Astrocyte of the spinal cord (primary cell): ENCODE measurements at regions not wholly inside any gene's neighbourhood (a gene's known extent, or its start where the extent isn't known, plus 50 kb on each side); places are given as distances from the start of the nearest gene placed in this dataset.

Source experiments
- DNase-seq: peaks from one replicate; pipeline ENCODE4 v3.0.0; 2011; ENCODE audit warnings: low read depth, low spot score
- H3K4me3 ChIP-seq: 2 replicates; pipeline ENCODE4 v1.5.1; 2011; ENCODE audit warnings: low read depth, mild to moderate bottlenecking, low read length, moderate library complexity
- in situ Hi-C: cut with HindIII; loops from 2 replicates; pipeline ENCODE4 v1.10.0; 2017; ENCODE audit warnings: low sequenced_read_pairs
- TF ChIP-seq, protein P1 (sequence below): IDR thresholded peaks from 2 replicates; pipeline ENCODE4 v1.5.1; 2012; ENCODE audit warnings: low read depth, mild to moderate bottlenecking, low read length, inconsistent platforms

DNA sequence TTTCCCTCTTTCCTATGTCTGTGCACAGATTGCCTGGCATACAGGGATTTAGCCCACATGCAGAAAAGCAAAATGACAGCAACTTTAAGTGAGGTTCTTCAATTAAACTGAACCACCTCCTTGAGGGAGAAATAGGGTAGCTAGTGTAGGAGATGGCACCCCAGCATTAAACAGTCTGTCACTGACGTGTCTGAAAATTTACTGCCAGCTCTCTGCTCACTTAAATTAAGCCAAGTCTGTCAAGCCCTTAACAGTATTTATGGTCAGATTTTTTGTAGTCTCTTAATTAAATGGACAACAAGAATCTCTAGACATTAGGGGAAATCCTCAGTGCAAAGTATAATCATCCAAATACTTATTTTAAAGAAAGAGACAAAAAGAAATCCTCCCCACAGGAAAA lies 696.5 kb upstream of the PTBP2 start:
- in situ Hi-C loops, result no loop called here
- DNase-seq, result no peak
- TF ChIP-seq, protein P1, sequence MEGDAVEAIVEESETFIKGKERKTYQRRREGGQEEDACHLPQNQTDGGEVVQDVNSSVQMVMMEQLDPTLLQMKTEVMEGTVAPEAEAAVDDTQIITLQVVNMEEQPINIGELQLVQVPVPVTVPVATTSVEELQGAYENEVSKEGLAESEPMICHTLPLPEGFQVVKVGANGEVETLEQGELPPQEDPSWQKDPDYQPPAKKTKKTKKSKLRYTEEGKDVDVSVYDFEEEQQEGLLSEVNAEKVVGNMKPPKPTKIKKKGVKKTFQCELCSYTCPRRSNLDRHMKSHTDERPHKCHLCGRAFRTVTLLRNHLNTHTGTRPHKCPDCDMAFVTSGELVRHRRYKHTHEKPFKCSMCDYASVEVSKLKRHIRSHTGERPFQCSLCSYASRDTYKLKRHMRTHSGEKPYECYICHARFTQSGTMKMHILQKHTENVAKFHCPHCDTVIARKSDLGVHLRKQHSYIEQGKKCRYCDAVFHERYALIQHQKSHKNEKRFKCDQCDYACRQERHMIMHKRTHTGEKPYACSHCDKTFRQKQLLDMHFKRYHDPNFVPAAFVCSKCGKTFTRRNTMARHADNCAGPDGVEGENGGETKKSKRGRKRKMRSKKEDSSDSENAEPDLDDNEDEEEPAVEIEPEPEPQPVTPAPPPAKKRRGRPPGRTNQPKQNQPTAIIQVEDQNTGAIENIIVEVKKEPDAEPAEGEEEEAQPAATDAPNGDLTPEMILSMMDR, result no peak

DNA sequence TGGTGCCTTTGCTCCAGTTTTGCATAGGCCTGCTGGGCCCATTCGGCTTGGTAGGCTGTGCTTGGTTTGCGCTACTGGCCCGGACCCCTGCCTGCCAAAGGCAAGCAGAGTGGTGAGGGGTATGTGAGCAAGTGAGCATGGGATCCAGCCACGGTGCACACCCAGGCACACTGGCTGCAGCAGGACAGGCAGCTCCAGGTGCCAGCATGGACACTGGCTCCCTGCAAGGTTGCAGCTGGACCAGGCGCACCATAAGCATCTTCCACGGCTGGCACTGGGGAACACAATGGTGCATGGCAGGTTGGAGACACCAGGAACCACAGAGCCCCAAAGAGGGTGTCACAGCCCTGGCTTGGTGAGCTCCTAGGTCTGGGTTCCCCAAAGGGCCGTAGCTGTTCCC lies 693.5 kb upstream of the PTBP2 start:
- no peak for DNase-seq
- in situ Hi-C loops, result no loop called here
- TF ChIP-seq, protein P1, result no peak
- no peak overlapping the region for H3K4me3 ChIP-seq

More for the DNA sequence above, 696.5 kb upstream of the PTBP2 start:
- H3K4me3 ChIP-seq, result no peak overlapping the region

DNA sequence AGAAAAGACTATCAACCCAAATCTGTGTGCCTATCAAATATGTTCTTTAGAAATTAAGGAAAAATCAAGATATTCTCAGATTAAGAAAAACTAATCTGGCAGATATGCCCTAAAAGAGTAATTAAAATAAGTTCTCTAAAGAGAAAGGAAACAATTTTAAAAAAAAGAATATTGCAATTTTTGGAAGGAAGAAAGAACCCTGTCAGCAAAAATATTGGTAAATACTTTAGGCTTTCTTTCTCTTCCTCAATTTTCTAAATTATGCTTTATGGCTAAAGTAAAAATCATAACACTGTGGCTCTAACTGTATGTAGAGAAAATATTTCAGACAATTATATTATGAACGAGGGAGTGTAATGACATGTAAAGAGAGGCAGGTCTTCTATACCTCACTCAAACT lies 691.3 kb upstream of the PTBP2 start:
- in situ Hi-C loops, result no loop called here
- TF ChIP-seq, protein P1, result no peak
- no peak for DNase-seq
- H3K4me3 ChIP-seq, result no peak overlapping the region

DNA sequence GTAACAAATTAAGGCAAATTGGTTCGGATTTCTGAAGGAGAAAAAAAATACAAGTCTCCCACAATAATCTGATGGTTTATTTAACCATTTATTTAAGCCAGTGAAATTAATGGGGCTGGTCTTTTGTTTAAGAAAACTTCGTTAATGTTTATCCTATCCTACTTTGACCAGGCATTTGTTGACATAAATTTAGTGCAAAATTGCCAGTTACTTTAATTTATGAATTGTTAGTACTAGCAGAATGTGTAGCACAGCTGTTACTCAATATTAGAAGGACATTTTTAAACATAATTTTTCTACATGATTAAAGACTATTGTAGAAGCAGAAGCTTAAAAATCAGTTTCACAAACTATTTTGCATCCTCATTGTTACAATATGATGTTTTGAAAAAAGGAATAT lies 687.6 kb upstream of the PTBP2 start:
- DNase-seq, result no peak
- in situ Hi-C loops, result no loop called here
- H3K4me3 ChIP-seq, result no peak overlapping the region
- TF ChIP-seq, protein P1, result no peak

DNA sequence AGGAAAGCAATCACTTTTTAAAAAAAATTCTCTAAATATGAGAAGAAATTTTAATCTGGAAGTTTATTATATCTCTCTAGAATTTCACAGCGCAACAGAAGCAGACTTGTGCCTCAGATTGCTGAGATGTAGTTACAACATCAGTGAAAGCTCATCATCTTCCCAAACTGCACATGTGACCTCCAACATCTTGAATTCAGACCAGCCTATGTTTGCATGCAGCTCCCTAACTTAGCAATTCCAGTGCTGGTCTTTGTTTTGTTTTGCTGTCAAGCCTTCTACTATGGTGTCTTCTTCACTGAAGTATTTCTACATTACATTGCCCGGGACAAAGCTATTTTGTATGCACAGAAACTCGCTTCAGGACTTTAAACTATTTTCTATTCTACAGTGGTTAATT lies 684.8 kb upstream of the PTBP2 start:
- no peak for DNase-seq
- TF ChIP-seq, protein P1, result no peak
- no peak overlapping the region for H3K4me3 ChIP-seq
- in situ Hi-C loops, result no loop called here

DNA sequence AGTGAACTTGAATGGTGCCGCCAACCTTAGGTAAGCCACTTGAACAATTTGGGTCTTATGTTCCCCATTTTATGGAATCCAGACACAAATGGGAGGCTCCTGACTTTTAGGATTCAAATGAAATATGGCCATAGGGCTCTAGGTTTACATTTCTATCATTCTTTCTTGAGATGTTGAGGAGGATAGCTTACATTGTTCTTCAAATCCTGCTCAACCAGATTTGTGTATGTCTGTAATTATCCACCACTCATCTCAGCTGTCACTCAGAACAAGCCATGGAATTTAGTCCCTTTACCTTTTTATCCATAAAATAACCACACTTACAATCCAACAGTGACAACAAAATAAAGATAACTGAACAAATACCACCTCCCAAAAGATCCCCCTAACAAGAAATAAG lies 682.9 kb upstream of the PTBP2 start:
- TF ChIP-seq, protein P1, result no peak
- no peak for DNase-seq
- H3K4me3 ChIP-seq, result no peak overlapping the region
- in situ Hi-C loops, result no loop called here

DNA sequence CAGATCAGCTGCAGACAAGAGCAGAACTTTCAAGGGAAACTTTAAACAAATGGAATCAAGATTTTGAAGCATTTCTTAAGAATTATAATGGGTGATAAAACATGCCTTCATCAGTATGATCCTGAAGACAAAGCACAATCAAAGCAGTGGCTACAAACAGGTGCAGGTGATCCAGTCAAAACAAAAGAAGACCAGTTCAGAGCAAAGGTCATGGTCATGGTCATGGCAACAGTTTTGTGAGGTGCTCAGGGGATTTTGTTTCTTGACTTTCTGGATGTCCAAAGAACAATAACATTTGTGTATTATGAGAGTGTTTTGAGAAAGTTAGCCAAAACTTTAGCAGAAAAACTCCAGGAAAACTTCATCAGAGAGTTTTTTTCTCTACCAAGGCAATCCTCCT lies 681.7 kb upstream of the PTBP2 start:
- in situ Hi-C loops, result no loop called here
- no peak overlapping the region for H3K4me3 ChIP-seq
- DNase-seq, result no peak
- TF ChIP-seq, protein P1, result no peak
